Body of pancreas (tissue), 4 donors: ENCODE measurements at regions not wholly inside any gene's neighbourhood (a gene's known extent, or its start where the extent isn't known, plus 50 kb on each side); places are given as distances from the start of the nearest gene placed in this dataset.
"Not testable (repeated sequence)": the region's sequence is repeated elsewhere in the genome, so short reads cannot be mapped to it uniquely, and the experiment has no call there.

ENCODE experiments used
- ATAC-seq: fragments of 150-250 bp; one replicate; pipeline ENCODE4 v1.9.1; 2016
- DNase-seq, 4 donors: peaks; one replicate each; pipeline ENCODE4 v3.0.0-alpha.2; 2019
- H3K27ac ChIP-seq, 4 donors: fragments of 200-600 bp; sonication (generic); 1 replicate in 3 of 4; 2 replicates in 1 of 4; pipeline versions ENCODE4 v1.5.1 to v1.6.1; 2016 to 2019; ENCODE audit warnings: mild to moderate bottlenecking in 1 of 4, mixed read lengths in 1 of 4, moderate library complexity in 1 of 4
- H3K27me3 ChIP-seq, 2 donors: fragments of 200-600 bp; sonication (generic); one replicate each; pipeline ENCODE4 v1.6.0; 2016; ENCODE audit warnings: mild to moderate bottlenecking in 1 of 2
- H3K36me3 ChIP-seq, 2 donors: fragments of 200-600 bp; sonication (generic); replicated peaks in 1 of 2; 2 replicates each; pipeline ENCODE4 v1.5.1; 2016; ENCODE audit warnings: low read depth in 2 of 2; ENCODE audit not compliant: insufficient read depth in 1 of 2
- H3K4me1 ChIP-seq: fragments of 200-600 bp; sonication (generic); one replicate; pipeline ENCODE4 v1.6.0; 2016
- H3K4me3 ChIP-seq, 2 donors: fragments of 200-600 bp; sonication (generic); 1 replicate in 1 of 2; 2 replicates in 1 of 2; pipeline ENCODE4 v1.5.1; 2016 to 2019
- H3K9me3 ChIP-seq, 3 donors: fragments of 200-600 bp; sonication (generic); 1 replicate in 2 of 3; 2 replicates in 1 of 3; pipeline ENCODE4 v1.5.1; 2016
- CTCF ChIP-seq, 7 experiments: fragments of 450-650 bp in 4 of 7; fragments of 200-600 bp in 3 of 7; sonication (generic) in 3 of 7; IDR thresholded peaks; one replicate each; pipeline ENCODE4 v1.5.1; 2016 to 2019; ENCODE audit warnings: antibody characterized with exemption in 7 of 7
- POLR2A ChIP-seq, 3 donors: fragments of 450-650 bp; IDR thresholded peaks; one replicate each; pipeline ENCODE4 v1.6.1; 2016; ENCODE audit warnings: antibody characterized with exemption in 3 of 3, mild to moderate bottlenecking in 2 of 3
- WGBS, 2 donors: methylation state at CpG; one replicate each; pipeline ENCODE4 v1.1.5; 2017; 5-methylcytosine and 5-hydroxymethylcytosine counted together
- intact Hi-C: fragments of 100-400 bp; cut with DNase I; formaldehyde crosslinking; loops from one replicate; pipeline ENCODE4 v1.15.1; 2023

GRCh38 chr20:25798174-25798993 is 101.7 kb upstream of the ZNF337 start:
- WGBS, 2 donors, result no CpG with 5 or more reads among the region's 45 CpGs
- intact Hi-C loops, ATAC-seq: not testable (repeated sequence)

GRCh38 chr20:25797062-25797461 is 100.4 kb upstream of the ZNF337 start:
- H3K4me3 ChIP-seq, H3K9me3 ChIP-seq, H3K27me3 ChIP-seq, intact Hi-C loops, ATAC-seq, H3K27ac ChIP-seq, DNase-seq, H3K36me3 ChIP-seq, H3K4me1 ChIP-seq: not testable (repeated sequence)
- WGBS, 2 donors, result no CpG with 5 or more reads among the region's 10 CpGs

More at GRCh38 chr20:25798174-25798993, 101.7 kb upstream of the ZNF337 start:
- not testable (repeated sequence) for H3K4me3 ChIP-seq, H3K9me3 ChIP-seq, DNase-seq, H3K27me3 ChIP-seq, H3K4me1 ChIP-seq, H3K36me3 ChIP-seq, H3K27ac ChIP-seq

- H3K36me3 ChIP-seq, H3K4me3 ChIP-seq, H3K4me1 ChIP-seq, H3K27me3 ChIP-seq, intact Hi-C loops, H3K27ac ChIP-seq, H3K9me3 ChIP-seq, ATAC-seq, DNase-seq: not testable (repeated sequence)
- 60 to 75% methylated on average over 3 of the region's 3 CpGs for WGBS, 2 donors
Measured at GRCh38 chr20:25777241-25777640, 80.6 kb upstream of the ZNF337 start.

GRCh38 chr20:25774711-25775110 is 78.1 kb upstream of the ZNF337 start:
- H3K9me3 ChIP-seq, intact Hi-C loops, DNase-seq, H3K27me3 ChIP-seq, H3K36me3 ChIP-seq, ATAC-seq, H3K4me3 ChIP-seq, H3K4me1 ChIP-seq, H3K27ac ChIP-seq: not testable (repeated sequence)
- 85 to 100% methylated on average over 1 to 24 of the region's 24 CpGs for WGBS, 2 donors

GRCh38 chr20:25774203-25774602 is 77.5 kb upstream of the ZNF337 start:
- H3K36me3 ChIP-seq, H3K4me1 ChIP-seq, H3K9me3 ChIP-seq, H3K27ac ChIP-seq, ATAC-seq, H3K4me3 ChIP-seq, intact Hi-C loops, DNase-seq, H3K27me3 ChIP-seq: not testable (repeated sequence)
- WGBS, 2 donors, result 82 to 89% methylated on average over 12 to 13 of the region's 18 CpGs

GRCh38 chr20:25772437-25772836 is 75.8 kb upstream of the ZNF337 start:
- H3K4me3 ChIP-seq, H3K4me1 ChIP-seq, DNase-seq, intact Hi-C loops, H3K27me3 ChIP-seq, ATAC-seq, H3K36me3 ChIP-seq, H3K27ac ChIP-seq, H3K9me3 ChIP-seq: not testable (repeated sequence)
- WGBS, 2 donors, result 69 to 84% methylated on average over 2 to 3 of the region's 3 CpGs

- H3K4me1 ChIP-seq, ATAC-seq, DNase-seq, H3K4me3 ChIP-seq, H3K36me3 ChIP-seq, H3K9me3 ChIP-seq, H3K27ac ChIP-seq, intact Hi-C loops, H3K27me3 ChIP-seq: not testable (repeated sequence)
- WGBS, 2 donors, result 88% methylated on average over 1 of the region's 1 CpG; no CpG with 5 or more reads in 1 of the 2 donors
Measured at GRCh38 chr20:25771818-25772217, 75.2 kb upstream of the ZNF337 start.

GRCh38 chr20:25761596-25761995 is 64.9 kb upstream of the ZNF337 start:
- no peak overlapping the region for H3K4me3 ChIP-seq
- DNase-seq, result no peak
- TF ChIP-seq CTCF (IDR thresholded peaks at IDR 0.05) (no peak), POLR2A (IDR thresholded peaks at IDR 0.05) (no peak)
- H3K27me3 ChIP-seq, result peaks cover 0 to 3% of the 10 kb centered on the region in 2 donors
- no peaks in the 10 kb centered on the region for H3K4me1 ChIP-seq
- no peak for ATAC-seq
- H3K36me3 ChIP-seq, result no peaks in the 10 kb centered on the region
- H3K9me3 ChIP-seq, result no peaks in the 10 kb centered on the region
- no peak overlapping the region for H3K27ac ChIP-seq
- intact Hi-C loops, result no loop called here

GRCh38 chr20:25761046-25761445 is 64.4 kb upstream of the ZNF337 start:
- intact Hi-C loops, H3K4me1 ChIP-seq, ATAC-seq, H3K27ac ChIP-seq, H3K27me3 ChIP-seq, DNase-seq, H3K4me3 ChIP-seq, H3K36me3 ChIP-seq, H3K9me3 ChIP-seq: not testable (repeated sequence)
- 26 to 65% methylated on average over 2 of the region's 2 CpGs for WGBS, 2 donors
